ENCODE measurements at regions not wholly inside any gene's neighbourhood (a gene's known extent, or its start where the extent isn't known, plus 50 kb on each side); places are given as distances from the start of the nearest gene placed in this dataset.

- no peak for TF ChIP-seq CTCF (IDR thresholded peaks at IDR 0.05)
- DNase-seq = peak in 1 of 6 donors; percentile 29
- intact Hi-C loops (cut with DNase I) = no loop called here
- Histone ChIP-seq H3K27me3 (peaks cover 0 to 3% (median 0%) of the 10 kb centered on the region in 4 donors), H3K4me1 (no peaks in the 10 kb centered on the region), H3K4me3 (no peak overlapping the region), H3K36me3 (no peaks in the 10 kb centered on the region), H3K27ac (no peak overlapping the region), H3K9me3 (no peaks in the 10 kb centered on the region)
- 68 to 81% methylated on average over 11 of the region's 11 CpGs for WGBS, 2 donors
- no peak for FAIRE-seq
- no peak for ATAC-seq
Observed at GRCh38 chr13:61766667-61767058, 351.0 kb upstream of the PCDH20 start.

GRCh38 chr13:61765940-61766666 is 350.5 kb upstream of the PCDH20 start:
- WGBS, 2 donors = 77 to 81% methylated on average over 14 of the region's 14 CpGs
- H3K4me1 ChIP-seq = no peaks in the 10 kb centered on the region
- no peak overlapping the region for H3K4me3 ChIP-seq
- ATAC-seq (no peak), FAIRE-seq (no peak), DNase-seq (peak in 2 of 6 donors; percentile 16 to 56)
- H3K36me3 ChIP-seq = no peaks in the 10 kb centered on the region
- H3K27ac ChIP-seq = no peak overlapping the region
- no peak for TF ChIP-seq CTCF (IDR thresholded peaks at IDR 0.05)
- H3K27me3 ChIP-seq = peaks cover 0 to 3% (median 0%) of the 10 kb centered on the region in 4 donors
- H3K9me3 ChIP-seq = no peaks in the 10 kb centered on the region
- intact Hi-C loops (cut with DNase I) = no loop called here

GRCh38 chr13:61765181-61765742 is 349.6 kb upstream of the PCDH20 start:
- H3K9me3 ChIP-seq = no peaks in the 10 kb centered on the region
- H3K4me3 ChIP-seq = no peak overlapping the region
- H3K27ac ChIP-seq = no peak overlapping the region
- no peak for TF ChIP-seq CTCF (IDR thresholded peaks at IDR 0.05)
- FAIRE-seq = no peak
- no peaks in the 10 kb centered on the region for H3K4me1 ChIP-seq
- no peak for ATAC-seq
- H3K27me3 ChIP-seq = peaks cover 0 to 3% (median 0%) of the 10 kb centered on the region in 4 donors
- 81 to 89% methylated on average over 16 of the region's 16 CpGs for WGBS, 2 donors
- intact Hi-C loops (cut with DNase I) = no loop called here
- DNase-seq = peak in 2 of 6 donors; percentile 10 to 57
- H3K36me3 ChIP-seq = no peaks in the 10 kb centered on the region

- DNase-seq (no peak), FAIRE-seq (no peak), ATAC-seq (no peak)
- Histone ChIP-seq H3K4me1 (no peaks in the 10 kb centered on the region), H3K9me3 (no peaks in the 10 kb centered on the region), H3K4me3 (no peak overlapping the region), H3K27ac (no peak overlapping the region), H3K36me3 (no peaks in the 10 kb centered on the region), H3K27me3 (no peaks in the 10 kb centered on the region)
- 63 to 78% methylated on average over 1 of the region's 1 CpG for WGBS, 2 donors
- intact Hi-C loops (cut with DNase I) = no loop called here
- TF ChIP-seq CTCF (IDR thresholded peaks at IDR 0.05) = no peak
Observed at GRCh38 chr13:61761690-61762089, 346.0 kb upstream of the PCDH20 start.

GRCh38 chr13:61760102-61760501 is 344.5 kb upstream of the PCDH20 start:
- FAIRE-seq (no peak), ATAC-seq (no peak), DNase-seq (no peak)
- intact Hi-C loops (cut with DNase I) = no loop called here
- no peak for TF ChIP-seq CTCF (IDR thresholded peaks at IDR 0.05)
- H3K4me3 ChIP-seq = no peak overlapping the region
- no peaks in the 10 kb centered on the region for H3K36me3 ChIP-seq
- H3K4me1 ChIP-seq = no peaks in the 10 kb centered on the region
- no peaks in the 10 kb centered on the region for H3K9me3 ChIP-seq
- 80 to 93% methylated on average over 3 of the region's 3 CpGs for WGBS, 2 donors
- H3K27me3 ChIP-seq = no peaks in the 10 kb centered on the region
- no peak overlapping the region for H3K27ac ChIP-seq

Data from pancreas (tissue), 10 donors.